GM12873 (cell line): ENCODE measurements at regions not wholly inside any gene's neighbourhood (a gene's known extent, or its start where the extent isn't known, plus 50 kb on each side); places are given as distances from the start of the nearest gene placed in this dataset.

Experiments used
- TF ChIP-seq, protein P1 (sequence below): IDR thresholded peaks from 2 replicates; pipeline ENCODE4 v1.5.1; 2012; ENCODE audit warnings: low read depth, mild to moderate bottlenecking, moderate library complexity, low read length, control low read depth; ENCODE audit not compliant: insufficient read depth; ENCODE audit errors: missing control alignments

DNA sequence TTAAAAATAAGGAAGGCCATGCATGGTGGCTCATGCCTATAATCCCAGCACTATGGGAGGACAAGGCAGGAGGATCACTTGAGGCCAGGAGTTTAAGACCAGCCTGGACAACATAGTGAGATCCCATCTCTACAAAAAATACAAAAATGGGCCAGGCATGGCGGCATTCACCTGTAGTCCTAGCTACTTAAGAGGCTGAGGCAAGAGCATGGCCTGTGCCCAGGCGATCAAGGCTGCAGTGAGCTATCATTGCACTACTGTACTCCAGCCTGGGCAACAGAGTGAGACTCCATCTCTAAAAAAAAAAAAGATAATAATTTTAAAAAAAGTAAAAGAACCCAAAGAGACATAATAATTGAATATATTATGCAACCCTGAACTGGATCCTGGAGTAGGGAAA is 83.6 kb upstream of the ZNF423 start:
- TF ChIP-seq, protein P1, sequence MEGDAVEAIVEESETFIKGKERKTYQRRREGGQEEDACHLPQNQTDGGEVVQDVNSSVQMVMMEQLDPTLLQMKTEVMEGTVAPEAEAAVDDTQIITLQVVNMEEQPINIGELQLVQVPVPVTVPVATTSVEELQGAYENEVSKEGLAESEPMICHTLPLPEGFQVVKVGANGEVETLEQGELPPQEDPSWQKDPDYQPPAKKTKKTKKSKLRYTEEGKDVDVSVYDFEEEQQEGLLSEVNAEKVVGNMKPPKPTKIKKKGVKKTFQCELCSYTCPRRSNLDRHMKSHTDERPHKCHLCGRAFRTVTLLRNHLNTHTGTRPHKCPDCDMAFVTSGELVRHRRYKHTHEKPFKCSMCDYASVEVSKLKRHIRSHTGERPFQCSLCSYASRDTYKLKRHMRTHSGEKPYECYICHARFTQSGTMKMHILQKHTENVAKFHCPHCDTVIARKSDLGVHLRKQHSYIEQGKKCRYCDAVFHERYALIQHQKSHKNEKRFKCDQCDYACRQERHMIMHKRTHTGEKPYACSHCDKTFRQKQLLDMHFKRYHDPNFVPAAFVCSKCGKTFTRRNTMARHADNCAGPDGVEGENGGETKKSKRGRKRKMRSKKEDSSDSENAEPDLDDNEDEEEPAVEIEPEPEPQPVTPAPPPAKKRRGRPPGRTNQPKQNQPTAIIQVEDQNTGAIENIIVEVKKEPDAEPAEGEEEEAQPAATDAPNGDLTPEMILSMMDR, result no peak

DNA sequence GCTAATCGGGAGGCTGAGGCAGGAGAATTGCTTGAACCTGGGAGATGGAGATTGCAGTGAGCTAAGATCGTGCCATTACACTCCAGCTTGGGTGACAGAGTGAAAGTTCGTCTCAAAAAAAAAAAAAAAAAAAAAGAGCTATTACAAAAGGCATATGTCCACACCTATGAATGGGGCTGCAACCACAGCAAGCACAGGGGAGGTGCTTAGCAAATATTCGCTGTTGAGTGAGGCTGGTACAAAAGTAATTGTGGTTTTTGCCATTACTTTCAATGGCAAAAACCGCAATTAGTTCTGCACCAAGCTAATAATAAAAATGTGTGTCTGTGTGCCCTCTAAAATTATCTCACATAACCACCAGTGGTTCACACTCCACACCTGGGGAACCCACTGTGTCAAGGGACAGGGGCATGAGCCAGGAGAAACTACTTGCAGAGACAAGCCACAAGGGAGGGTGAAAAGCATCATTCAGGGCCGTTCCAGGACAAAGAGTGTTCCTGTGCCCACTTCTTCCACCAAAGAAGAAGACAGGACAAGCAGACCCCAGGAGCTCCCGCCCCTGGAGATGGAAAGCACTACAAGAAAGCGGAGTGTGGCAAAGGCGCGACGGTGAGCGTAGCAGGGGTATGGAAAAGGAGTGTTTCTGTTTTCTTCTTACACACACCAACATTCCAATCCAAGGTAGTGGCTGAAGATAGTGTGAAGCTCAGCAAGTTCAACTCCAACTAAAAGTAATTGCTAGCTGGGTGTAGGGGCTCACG is 84.4 kb upstream of the CNEP1R1 start:
- TF ChIP-seq, protein P1, result no peak

DNA sequence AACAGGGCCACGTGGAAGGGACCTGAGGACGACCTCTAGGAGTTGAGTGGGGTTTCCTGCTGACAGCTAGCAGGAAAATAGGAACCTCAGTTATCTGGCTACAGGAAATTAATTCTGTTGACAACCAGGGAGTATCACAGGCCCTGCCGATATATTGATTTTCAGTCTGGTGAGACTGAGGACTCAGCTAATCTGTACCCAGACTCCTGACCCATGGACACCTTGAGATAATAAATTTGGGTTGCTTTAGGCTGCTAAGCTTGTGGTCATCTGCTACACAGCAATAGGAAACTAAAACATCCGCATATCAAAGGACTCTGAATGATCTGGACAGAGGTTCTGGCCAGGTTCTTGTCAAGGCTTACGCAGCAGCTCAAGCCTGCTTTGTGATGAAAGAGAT is 80.8 kb upstream of the CNEP1R1 start:
- TF ChIP-seq, protein P1, result no peak

DNA sequence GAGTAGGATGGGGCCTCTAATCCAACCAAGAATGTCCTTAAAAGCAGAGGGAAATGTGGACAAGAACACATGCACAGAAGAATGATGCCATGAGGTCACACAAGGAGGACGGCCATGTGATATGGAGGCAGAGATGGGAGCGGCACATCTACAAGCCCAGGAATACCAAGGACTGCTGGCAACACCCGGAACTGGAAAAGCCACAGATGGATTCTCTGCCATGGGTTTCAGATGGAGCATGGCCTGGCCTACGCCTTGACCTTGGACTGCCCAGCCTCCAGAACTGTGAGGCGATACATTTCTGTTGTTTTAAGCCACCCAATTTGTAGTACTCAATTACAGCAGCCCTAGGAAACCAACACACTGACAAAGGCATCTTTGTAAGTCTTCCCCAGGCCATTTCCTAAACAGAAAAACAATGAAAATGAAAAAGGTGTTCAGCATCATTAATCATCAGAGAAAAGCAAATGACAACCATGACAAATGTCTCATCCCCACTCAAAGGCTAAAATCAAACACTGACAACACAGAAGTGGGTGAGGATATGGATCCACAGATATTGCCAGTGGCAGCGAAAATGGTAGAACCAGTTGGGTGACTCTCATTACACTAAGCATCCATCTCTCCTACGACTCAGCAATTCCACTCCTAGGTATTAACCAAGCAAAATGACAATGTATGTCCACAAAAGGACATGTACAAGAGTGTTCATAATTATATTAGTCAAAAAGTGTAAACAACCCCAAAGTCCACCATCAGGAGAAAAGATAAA is 76.9 kb upstream of the CNEP1R1 start:
- TF ChIP-seq, protein P1, result no peak

DNA sequence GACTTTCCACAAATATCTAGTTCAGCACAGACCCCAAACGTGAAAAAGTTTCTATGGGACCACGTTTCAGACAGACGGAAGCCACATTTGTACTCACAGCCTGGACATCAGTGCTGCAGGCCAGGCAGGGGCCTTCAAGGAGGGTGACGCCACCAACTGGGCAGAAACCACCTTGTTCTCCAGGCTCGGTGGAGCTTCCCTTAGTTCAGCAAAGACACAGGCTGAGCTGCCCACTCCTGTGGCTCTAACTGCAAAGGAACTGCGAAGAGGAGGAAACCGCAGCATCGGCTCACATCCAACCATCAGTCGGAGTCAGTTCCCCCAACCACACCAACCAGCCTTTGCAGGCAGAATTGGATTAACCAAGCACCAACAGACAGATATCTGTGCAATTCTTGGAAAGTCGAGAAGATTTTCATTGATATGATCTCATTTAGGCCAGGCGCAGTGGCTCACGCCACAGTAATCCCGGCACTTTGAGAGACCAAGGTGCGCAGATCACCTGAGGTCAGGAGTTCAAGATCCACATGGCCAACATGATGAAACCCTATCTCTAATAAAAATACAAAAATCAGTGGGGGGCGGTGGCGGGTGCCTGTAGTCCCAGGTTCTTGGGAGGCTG is 73.3 kb upstream of the CNEP1R1 start:
- TF ChIP-seq, protein P1, result no peak

DNA sequence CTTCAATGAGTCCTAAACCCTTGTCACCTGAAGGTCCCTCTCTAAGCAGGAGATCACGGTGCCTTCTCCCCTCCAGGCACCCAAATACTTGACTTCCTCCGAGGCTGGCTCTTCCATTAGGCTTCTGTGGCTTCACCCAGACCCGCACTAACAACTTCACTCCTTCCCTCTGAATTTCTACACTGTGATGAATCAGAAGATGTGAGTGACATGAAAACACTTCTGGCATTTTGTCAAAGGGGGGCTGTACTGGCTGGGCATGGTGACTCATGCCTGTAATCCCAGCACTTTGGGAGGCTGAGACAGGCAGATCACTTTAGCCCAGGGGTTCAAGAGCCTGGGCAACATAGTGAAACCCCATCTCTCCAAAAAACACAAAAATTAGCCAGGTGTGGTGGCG is 72.6 kb upstream of the CNEP1R1 start:
- TF ChIP-seq, protein P1, result no peak

DNA sequence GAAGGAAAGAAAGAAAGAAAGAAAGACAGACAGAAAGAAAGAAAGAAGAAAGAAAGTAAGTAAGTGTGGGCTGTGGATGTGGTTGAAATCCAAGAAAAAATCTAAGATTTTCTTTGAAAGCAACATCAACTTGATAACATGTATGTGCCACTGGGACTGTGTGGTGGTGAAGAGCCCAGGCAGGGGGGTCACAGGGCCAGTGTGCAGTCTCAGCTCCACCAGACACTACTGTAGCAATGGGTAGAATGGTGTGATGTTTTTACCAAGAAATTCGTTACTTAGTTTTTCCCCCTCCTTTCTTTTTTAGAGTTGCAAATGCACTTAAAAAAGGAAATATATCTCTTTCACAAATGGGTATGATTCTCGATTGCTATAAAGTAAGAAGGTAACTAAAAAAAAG is 71.9 kb upstream of the CNEP1R1 start:
- TF ChIP-seq, protein P1, result no peak
